ENCODE measurements at regions not wholly inside any gene's neighbourhood (a gene's known extent, or its start where the extent isn't known, plus 50 kb on each side); places are given as distances from the start of the nearest gene placed in this dataset.
"Not testable (repeated sequence)": the region's sequence is repeated elsewhere in the genome, so short reads cannot be mapped to it uniquely, and the experiment has no call there.

GRCh38 chr9:30771163-30771708, 1613.2 kb upstream of the ACO1 start:
- FAIRE-seq: no peak

- no peak for FAIRE-seq
These were observed 1612.7 kb upstream of the ACO1 start for GRCh38 chr9:30771760-30772159.

- no peak for FAIRE-seq
These were observed 1611.0 kb upstream of the ACO1 start for GRCh38 chr9:30773427-30773826.

GRCh38 chr9:30774326-30774725, 1610.1 kb upstream of the ACO1 start:
- FAIRE-seq: no peak

GRCh38 chr9:30775236-30775635, 1609.2 kb upstream of the ACO1 start:
- no peak for FAIRE-seq

GRCh38 chr9:30796764-30797163, 1587.7 kb upstream of the ACO1 start:
- FAIRE-seq: no peak

GRCh38 chr9:30799527-30800101, 1584.8 kb upstream of the ACO1 start:
- FAIRE-seq: no peak

- FAIRE-seq: no peak
These were observed 1584.0 kb upstream of the ACO1 start for GRCh38 chr9:30800421-30800820.

GRCh38 chr9:30812821-30813220, 1571.6 kb upstream of the ACO1 start:
- no peak for FAIRE-seq

- no peak for FAIRE-seq
These were observed 1568.9 kb upstream of the ACO1 start for GRCh38 chr9:30815585-30815984.

- no peak for FAIRE-seq
These were observed 1539.3 kb upstream of the ACO1 start for GRCh38 chr9:30845136-30845535.

- no peak for FAIRE-seq
These were observed 1537.8 kb upstream of the ACO1 start for GRCh38 chr9:30846651-30847050.

GRCh38 chr9:30851600-30851999, 1532.8 kb upstream of the ACO1 start:
- FAIRE-seq: no peak

GRCh38 chr9:30900706-30901105, 1483.7 kb upstream of the ACO1 start:
- no peak for FAIRE-seq

- no peak for FAIRE-seq
These were observed 1471.1 kb upstream of the ACO1 start for GRCh38 chr9:30913331-30913730.

- no peak for FAIRE-seq
These were observed 1469.0 kb upstream of the ACO1 start for GRCh38 chr9:30915451-30915850.

- no peak for FAIRE-seq
These were observed 1459.3 kb upstream of the ACO1 start for GRCh38 chr9:30925126-30925525.

- no peak for FAIRE-seq
These were observed 1458.8 kb upstream of the ACO1 start for GRCh38 chr9:30925635-30926034.

- no peak for FAIRE-seq
These were observed 1456.4 kb upstream of the ACO1 start for GRCh38 chr9:30928045-30928444.

GRCh38 chr9:30932226-30932625, 1452.2 kb upstream of the ACO1 start:
- no peak for FAIRE-seq

GRCh38 chr9:30935730-30936129, 1448.7 kb upstream of the ACO1 start:
- no peak for FAIRE-seq

- no peak for FAIRE-seq
These were observed 1447.3 kb upstream of the ACO1 start for GRCh38 chr9:30937106-30937505.

GRCh38 chr9:30942852-30943251, 1441.6 kb upstream of the ACO1 start:
- FAIRE-seq: not testable (repeated sequence)

GRCh38 chr9:30943446-30944224, 1440.8 kb upstream of the ACO1 start:
- no peak for FAIRE-seq

- FAIRE-seq: no peak
These were observed 1440.2 kb upstream of the ACO1 start for GRCh38 chr9:30944225-30944569.
